HG03103 (cell line): ENCODE measurements at regions not wholly inside any gene's neighbourhood (a gene's known extent, or its start where the extent isn't known, plus 50 kb on each side); places are given as distances from the start of the nearest gene placed in this dataset.
"Not testable (repeated sequence)": the region's sequence is repeated elsewhere in the genome, so short reads cannot be mapped to it uniquely, and the experiment has no call there.

Experiments
- ATAC-seq: cut with Tn5 transposase; IDR thresholded peaks from one replicate; pipeline ENCODE4 v1.9.1; 2021; ENCODE audit warnings: low read depth; ENCODE audit not compliant: unreplicated experiment

DNA sequence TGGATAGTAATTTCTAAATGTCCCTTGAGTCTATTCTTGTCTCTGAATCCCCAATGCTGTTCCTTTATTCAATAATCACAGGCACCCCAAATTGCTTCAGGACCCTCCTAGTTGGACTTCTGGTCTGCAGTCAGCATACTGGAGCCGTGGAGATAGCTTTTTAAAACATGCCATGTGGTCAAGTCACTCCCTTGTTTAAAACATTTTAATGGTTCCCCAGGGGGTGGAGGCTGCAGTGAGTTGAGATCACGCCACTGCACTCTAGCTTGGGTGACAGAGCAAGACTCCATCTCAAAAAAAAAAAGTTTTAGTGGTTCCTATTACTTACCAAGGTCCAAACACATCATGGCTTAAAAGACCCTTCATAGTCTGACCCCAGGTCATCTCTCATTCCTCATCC lies 220.3 kb downstream of the ADAMTS15 start:
- no peak for ATAC-seq

DNA sequence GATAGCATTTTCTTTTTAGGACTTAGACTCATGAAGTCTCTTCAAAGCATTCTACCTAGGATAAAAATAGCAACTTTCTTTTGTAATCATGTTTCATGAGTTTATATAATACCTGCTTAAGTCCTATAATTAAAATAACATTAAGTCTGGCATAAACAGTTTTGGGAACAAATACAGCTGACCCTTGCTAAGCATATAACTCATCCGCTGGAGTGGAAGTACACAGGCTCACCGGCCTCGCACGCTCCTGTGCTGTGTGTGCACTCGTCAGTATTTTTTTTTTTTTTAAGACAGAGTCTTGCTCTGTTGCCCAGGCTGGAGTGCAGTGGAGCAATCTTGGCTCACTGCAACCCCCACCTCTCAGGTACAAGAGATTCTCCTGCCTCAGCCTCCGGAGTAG lies 221.8 kb downstream of the ADAMTS15 start:
- ATAC-seq, result no peak

DNA sequence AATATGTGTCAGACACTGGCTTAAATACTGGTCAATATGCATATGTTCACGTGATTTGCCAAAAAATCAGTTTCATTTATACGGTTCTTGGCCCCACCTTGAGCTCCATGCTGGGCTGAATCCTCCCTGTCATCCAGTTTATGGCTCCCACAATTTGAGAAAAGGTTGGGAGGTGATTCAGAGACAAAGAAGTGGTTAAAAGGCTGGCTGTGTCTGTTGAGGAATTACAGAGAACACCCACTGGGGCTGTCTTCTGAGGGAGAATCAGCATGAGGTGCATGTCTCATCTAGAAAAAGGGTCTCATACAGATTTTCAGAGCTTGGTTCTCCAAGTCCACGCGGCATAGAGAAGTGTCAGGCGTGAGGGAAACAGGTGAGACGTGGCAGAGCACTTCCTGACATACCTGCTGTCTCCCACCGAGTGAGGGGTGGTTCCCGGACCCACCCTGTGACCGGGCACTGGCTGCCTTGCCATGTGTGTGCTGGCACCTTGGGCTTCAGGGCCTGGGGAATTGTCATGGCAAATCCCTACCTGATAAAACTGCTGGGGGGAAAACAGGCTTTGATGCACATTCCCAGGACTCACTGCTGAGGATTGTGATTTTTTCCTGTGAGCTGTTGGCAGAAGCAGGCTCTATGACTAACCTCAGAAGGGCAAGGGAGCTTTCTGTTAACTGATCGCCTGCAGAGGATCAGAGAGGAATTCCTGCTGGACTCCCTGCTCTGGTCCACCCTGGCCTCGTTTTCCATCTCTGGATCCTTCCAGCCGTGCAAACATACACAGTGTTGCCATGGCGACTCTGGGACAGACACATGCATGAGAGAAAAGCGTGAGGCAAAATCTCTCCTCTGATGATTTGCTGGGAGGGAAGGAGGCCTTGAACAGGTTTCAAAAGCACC lies 223.6 kb downstream of the ADAMTS15 start:
- ATAC-seq, result no peak

DNA sequence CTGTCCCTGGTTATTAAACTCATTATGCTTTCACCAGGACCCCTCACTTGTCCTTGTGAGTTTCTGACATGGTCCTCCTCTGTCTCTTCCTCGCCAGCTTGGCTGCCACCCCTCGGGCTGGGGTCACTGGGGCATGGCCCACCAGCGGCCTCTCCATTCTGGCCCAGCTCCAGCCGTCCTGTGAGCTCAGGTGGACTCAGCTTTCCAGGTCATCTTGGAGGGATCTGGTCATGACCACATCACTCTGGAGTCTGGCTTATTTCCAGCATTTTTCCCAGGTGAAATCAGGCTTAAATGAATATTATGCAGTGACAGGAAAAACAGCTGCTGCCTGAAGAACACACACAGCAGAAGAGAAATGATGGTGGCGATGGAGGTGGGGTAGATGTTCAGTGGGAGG lies 224.5 kb downstream of the ADAMTS15 start:
- ATAC-seq, result no peak

DNA sequence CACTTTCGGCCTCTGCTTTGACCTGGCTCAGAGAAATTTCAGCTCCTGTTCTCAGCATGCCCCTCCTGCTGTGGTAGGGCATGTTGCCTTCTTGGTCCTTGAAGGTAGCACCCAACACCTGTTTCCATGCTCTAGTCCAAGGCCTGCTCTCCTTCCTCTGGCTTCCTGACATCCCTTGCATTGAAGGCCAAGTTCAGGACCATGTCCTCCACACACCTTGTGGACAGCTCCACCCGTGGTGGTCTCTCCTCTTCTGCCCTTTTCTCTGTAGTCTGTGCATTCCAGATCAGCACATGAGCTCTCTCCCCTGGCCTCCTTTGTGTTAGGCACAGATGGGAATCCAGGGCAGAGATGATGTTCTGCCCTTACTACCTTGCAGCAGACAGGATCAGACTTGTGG lies 225.3 kb downstream of the ADAMTS15 start:
- ATAC-seq, result no peak

DNA sequence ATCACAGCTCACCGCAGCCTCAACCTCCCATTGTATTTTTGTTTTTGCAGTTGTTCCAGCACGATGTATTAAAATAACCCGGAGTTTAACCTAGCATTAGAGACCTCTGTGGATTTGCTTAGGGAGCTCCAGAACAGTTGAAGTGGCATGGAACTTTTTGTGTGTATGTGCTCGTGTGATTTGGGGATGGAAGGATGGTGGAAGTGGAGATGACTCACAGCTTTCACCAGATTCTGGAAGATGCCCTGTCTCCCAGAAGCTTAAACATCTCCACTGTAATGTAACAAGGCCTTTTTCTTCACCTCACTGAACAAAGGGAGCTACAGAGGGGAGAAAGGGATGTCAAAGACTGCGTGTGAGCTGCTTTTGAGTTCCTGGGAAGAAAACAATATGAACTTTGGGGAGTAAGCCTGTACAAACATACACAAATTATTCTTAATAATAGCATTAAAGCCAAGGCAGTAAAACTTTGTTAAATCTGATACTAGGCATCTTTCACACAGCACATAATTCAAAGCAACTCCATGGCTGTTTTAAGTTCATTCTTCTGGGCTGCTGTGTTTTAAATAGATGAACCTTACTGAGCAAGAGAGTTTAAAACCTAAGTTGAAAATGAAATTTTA lies 226.4 kb downstream of the ADAMTS15 start:
- no peak for ATAC-seq

DNA sequence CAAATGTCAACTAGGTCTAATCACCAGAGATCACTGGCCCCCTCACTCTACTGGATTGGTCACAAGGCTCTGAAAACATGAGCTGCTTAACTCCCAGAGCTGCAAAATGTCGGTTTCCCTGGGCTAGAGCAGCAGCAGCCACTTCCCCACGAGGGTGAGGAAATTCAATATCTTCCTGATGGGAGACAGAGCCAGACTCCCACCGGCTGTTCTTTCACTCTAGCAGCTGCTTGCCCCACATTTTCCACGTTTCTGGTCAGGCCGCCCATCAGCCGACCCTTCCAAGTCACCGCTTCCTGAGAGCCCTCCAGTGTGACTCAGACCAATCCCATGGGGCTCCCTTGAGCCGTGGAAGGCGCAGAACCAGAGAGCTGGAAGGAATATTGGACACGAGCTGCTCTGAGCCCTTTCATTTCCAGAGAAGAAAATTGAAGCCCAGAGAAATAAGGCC lies 227.0 kb downstream of the ADAMTS15 start:
- ATAC-seq, result no peak

DNA sequence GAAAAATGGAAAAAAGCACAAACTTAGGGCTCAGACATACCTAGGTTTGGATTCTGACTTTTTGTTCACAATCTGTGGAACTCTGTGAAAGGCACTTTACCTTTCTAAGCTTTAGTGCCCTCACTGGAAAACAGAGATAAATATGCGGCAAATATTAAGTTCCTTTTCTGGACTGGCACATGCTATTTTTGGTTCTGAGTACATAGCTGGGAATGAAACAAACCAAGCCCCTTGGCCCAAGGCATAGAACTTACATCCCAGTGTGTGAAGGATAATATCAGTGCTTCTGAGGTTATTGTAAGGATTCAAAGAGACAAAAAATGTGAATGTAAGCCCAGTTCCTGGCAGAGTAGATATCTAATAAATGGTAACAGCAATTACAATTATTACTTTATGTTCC lies 227.5 kb downstream of the ADAMTS15 start:
- no peak for ATAC-seq

DNA sequence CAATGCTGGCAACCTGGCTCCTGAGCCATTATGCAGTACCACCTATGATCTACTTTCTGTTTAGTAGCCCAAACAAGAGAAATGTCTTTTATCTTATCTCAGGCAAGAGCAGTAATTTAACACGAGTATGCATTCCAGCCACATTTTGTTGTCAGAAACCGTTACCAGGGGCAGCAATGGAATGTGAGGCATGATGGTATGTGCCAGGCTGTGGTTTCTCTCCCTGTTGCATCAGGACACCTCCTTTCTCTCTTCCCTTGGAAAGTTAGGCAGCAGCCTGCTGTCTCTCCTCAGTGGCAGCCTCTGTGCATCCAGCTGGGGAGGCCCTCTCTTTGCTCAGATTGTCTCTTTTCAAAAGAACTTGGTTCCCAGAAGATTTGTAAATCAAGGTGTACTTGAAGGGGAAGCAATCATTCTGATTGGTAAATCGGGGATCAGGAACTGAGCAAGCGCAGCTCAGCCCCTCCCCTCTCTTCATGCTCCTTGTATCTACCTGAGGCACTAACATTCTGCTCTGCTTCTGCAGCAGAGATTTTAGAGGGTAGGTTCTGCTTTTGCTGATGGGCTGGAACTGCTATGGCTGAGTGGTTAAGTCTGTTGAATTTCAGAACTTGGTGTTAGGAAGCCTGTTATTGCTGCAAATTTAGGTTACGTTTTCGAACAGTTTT lies 229.2 kb downstream of the ADAMTS15 start:
- no peak for ATAC-seq

DNA sequence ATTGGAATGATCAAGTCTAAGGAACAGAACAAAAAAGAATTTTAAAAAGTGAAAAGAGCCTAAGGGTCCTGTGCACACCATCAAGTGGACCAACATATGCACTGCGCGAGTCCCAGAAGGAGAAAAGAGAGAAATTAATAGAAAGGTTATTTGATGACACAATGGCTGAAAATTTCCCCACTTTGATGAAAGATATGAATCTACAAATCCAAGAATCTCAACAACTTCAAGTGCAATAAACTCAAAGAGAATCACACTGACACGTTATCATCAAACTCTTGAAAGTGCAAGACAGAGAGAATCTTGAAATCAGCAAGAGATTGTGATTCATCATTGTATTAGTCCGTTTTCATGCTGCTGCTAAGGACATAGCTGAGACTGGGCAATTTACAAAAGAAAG lies 230.8 kb downstream of the ADAMTS15 start:
- no peak for ATAC-seq

DNA sequence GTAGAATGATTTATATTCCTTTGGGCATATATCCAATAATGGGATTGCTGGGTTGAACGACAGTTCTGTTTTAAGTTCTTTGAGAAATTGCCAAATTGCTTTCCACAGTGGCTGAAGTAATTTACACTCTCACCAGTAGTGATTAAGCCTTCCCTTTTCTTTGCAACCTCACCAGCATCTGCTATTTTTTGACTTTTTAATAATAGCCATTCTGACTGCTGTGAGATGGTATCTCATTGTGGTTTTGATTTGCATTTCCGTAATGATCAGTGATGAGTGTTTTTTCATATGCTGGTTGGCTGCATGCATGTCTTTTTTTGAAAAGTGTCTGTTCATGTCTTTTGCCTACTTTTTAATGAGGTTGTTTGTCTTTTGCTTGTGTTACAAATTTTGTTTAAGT lies 233.8 kb downstream of the SNX19 start:
- not testable (repeated sequence) for ATAC-seq

DNA sequence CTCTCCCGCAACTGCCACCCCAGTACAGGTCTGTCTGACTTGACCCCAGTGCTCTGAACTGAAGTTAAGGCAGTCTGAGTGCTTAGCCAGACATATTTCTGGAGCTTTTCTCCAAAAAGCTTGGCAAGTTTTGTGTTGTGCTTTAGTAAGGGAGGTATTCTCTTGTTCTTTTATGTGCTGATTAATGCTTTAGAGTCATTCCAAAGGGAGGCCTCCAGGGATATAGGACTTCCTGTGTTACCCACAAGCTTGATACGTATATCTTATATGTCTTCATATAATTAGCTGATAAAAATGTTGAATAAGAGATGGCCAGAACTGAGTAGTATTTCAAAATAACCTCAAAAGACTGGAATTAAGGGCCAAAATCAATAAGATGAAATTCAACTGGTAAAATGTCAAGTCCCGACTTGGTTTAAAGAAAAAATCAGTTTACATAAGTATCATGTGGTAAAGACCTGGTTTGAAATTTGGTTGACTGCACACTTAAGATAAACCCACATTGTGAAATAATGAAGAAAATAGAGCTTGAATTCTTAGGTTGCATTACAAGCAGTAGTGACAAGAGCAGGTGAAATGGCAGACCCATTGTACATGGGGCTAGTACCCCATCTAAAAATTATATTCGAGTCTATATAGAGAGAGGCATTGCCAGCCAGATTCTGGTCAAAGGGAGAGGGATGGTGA lies 226.9 kb downstream of the SNX19 start:
- no peak for ATAC-seq

DNA sequence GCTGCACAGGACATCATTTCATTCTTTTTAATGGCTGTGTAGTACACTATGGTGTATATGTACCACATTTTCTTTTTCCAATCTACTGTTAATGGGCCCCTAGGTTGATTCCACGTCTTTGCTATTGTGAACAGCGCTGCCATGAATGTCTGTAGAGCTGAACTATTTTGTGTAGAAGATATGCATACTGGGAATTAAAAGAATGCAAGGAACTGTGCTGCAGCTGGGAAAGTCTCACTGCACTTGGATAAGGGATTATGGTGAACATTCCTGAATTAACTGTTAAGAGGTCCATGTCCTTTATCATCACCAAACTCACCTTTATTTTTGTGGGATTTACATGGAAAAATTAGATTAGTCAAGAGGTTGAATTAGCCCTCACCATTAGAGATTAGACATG lies 224.7 kb downstream of the SNX19 start:
- no peak for ATAC-seq

DNA sequence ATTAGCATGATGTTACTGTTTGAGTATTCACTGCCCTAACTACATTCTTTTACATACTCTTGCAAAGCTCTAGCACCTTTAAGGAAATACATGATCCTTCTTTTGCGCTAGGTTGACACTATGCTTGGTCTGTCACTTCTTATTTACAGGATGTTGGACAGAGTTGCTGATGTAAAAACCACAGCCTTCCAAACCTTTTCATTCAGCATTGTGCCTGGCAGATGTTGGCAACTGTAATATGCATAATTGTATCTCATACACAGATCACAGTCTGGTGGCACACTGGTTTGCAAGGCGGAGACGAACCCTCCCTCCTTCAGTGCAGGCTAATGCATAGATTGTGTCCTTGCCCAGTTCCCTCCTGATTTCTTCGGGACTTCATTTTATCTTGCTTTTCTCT lies 224.1 kb downstream of the SNX19 start:
- ATAC-seq, result no peak

DNA sequence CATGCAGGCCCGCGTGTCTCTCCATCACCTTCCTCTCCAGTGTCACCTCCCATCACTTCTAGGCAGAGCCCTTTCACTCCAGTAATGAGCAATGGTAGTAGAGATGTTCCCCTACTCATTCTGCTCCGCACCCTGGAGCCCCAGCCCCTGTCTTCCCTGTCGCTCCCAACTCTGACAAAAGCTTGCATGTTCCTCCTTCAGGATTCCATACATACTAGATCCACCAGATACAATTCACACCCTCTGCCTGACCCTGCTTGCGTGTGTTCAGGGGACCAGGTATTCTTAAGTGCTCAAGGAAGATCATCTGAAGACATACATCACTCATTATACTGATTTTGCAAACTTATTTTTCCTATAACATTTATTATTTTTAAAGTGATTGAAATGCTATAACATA lies 222.7 kb downstream of the SNX19 start:
- no peak for ATAC-seq

DNA sequence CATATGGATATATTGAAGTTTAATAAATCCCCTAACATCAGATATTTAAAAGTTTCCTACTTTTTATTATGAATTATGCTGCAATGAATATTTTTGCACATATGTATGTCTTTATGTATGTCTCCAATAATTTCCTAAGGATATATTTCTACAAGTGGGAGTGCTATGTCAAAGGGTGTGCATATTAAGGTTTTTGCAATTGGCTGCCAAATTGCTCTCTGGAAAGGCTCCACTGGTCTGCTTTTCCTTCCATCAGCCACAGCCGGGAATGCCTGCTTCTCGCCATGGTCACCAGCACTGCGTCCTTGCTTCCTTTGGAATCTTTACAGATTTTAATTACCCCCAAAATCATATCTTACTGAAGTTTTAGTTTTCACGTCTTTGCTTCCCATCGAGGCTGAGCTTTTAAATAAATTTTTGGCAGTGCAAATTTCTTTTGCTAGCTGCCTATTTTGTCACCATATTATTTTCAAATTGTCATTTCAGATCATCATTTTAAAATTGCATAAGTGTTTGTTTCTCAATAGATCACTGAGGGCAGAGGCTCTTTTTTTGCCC lies 221.7 kb downstream of the SNX19 start:
- no peak for ATAC-seq

DNA sequence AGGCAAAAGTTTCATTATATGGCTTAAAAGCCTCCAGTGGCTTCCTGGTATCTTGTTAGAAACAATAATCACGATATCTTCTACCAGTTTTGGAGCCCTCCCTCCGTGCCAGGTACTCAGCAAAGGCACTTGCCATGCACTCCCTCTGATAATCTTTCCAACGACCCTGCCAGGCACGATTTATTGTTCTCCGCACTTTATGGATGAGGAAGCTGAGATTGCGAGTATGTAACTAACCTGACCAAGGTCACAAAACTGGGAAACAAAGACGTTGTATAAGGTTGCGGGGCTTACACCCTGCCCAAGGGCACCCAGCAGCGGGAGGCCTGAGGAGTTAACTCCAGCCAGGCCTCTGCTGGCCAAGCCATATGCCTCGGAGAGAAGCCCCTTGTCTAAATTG lies 218.1 kb downstream of the SNX19 start:
- no peak for ATAC-seq

DNA sequence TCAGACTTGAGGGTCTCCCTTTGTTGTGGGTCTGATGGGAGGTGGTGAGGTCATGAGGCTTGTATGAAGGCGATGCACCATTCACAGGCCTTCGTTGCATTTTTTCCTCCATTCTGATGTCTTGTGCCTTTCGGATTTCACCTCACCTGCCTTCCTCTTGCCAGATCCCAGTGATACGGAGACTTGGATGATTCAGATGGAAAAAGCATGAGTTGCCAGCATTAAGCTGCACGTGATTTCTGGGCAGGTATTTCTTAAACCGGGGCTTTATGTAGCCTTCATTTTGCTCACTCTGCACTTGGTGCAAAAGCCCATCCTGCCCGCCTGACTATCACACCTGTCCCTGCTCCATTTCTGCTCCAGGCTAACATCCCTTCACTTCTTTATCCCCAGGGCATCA lies 216.7 kb downstream of the SNX19 start:
- ATAC-seq, result no peak

DNA sequence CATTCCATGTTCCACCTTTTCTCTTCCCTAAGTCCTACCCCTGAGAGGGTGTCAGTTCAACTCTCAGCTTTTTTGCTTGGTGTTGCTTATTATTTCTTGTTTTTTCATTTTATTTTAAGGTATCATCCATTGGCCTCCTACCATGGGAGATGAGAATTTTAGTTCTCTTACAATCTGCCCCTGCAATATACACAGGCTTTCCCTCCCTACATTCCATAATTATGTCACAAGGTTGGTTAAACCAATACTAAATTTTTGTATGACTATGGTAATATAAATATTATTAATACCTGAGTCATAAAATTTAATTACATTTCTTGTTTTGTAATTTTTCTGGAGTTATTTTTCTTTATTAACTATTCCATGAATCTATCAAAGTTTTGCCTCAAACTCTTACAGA lies 216.2 kb downstream of the SNX19 start:
- ATAC-seq, result no peak

DNA sequence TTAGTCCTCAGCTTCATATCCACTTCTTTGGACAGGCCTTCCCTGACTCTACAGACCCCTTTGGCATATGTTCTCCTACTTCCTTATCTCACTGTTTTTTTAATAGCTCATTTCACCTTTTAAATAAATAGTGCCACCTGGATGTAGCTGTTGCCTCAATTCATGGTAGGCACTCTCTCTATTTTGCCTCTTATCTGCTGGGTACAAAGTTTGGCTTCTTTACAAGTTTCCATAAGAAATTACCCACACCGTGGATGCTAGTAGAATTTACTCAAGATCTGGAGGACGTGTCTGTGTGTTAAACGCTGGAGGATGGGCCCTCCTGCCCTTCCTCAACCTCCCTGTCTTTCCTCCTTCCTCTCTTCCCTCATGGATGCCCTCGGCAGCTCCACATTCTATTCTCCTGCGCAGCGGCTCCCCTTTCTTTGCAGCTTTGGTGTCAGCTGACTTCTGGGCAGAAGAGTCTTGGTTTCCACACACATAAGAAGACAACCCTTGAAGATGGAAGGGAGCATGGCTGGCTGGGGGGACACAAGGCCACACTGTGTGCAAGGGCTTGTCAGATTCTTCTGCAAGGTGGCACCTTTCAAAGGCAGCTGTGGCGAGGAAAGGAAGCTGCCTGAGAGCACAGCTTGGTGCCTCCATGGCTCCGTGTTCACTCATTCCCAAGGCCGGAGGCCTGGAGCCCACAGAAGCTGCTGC lies 212.6 kb downstream of the SNX19 start:
- ATAC-seq, result no peak
